HL-60 (cell line): ENCODE measurements at regions not wholly inside any gene's neighbourhood (a gene's known extent, or its start where the extent isn't known, plus 50 kb on each side); places are given as distances from the start of the nearest gene placed in this dataset.

Experiments
- DNase-seq, 2 experiments: peaks; one replicate each; pipeline ENCODE4 v3.0.0-alpha.2; 2010 to 2020; ENCODE audit warnings: low read depth in 1 of 2, low spot score in 1 of 2
- H3K27ac ChIP-seq: fragments of 250-450 bp; sonication (Bioruptor Pico); replicated peaks from 2 replicates; pipeline ENCODE4 v1.5.1; 2020; ENCODE audit warnings: mild to moderate bottlenecking, moderate library complexity
- H3K27me3 ChIP-seq: fragments of 250-450 bp; sonication (Bioruptor Pico); 2 replicates; pipeline ENCODE4 v1.5.1; 2021; ENCODE audit warnings: mild to moderate bottlenecking, moderate library complexity; ENCODE audit not compliant: insufficient read depth, poor library complexity, severe bottlenecking
- H3K4me3 ChIP-seq: replicated peaks from 2 replicates; pipeline ENCODE4 v1.5.1; 2011; ENCODE audit warnings: mild to moderate bottlenecking, control low read depth, low read length; ENCODE audit not compliant: insufficient read depth
- CTCF ChIP-seq: IDR thresholded peaks from one replicate; pipeline ENCODE4 v1.5.1; 2011; ENCODE audit warnings: low read length, control low read depth, inconsistent platforms; ENCODE audit not compliant: insufficient read depth
- GABPA ChIP-seq: IDR thresholded peaks from 2 replicates; pipeline ENCODE4 v1.6.1; 2012; ENCODE audit warnings: low read depth
- POLR2AphosphoS5 ChIP-seq: IDR thresholded peaks from 2 replicates; pipeline ENCODE4 v1.6.1; 2012; ENCODE audit warnings: low read depth
- SPI1 ChIP-seq: IDR thresholded peaks from 2 replicates; pipeline ENCODE4 v1.6.1; 2012; ENCODE audit warnings: low read depth, mild to moderate bottlenecking, borderline replicate concordance
- TF ChIP-seq, protein P1 (sequence below): IDR thresholded peaks from 2 replicates; pipeline ENCODE4 v1.6.1; 2012; ENCODE audit warnings: low read depth; ENCODE audit not compliant: insufficient replicate concordance

DNA sequence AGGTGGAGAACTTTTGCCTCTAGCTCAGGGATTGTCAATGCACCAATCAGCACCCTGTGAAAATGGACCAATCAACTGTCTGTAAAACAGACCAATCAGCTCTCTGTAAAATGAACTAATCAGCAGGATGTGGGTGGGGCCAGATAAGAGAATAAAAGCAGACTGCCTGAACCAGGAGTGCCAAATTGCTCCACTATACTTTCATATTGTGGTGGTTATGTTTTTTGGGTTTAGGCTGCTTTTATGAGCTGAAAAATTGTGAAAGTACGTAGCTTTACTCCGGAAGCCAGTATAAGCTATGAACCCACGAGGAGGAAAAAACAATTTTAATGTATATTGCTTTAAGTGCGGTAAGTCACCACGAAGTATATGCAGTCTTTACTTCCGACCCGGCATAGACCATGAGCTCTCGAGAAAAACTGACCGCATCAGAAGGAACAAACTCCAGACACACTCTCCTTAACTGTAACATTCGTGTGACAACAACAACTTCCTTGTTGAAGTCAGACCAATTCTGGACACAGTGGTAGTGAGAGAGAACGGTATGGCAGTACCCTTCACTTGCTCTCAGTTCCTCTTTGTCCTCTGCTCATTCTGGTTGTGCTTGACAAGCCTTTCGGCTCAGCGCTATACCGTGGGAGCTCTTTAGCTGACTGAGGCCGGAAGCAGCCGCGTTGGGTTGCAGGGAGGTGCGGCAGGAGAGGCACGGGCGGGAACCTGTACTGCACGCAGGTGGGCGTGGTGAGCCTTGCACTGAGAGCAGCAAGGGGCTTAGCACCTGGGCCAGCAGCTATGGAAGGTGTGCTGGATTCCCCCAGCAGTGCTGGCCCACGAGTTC, 81.9 kb upstream of the E2F3 start:
- DNase-seq: peak; percentile 91 to 92
- Histone ChIP-seq H3K27me3 (no peaks in the 10 kb centered on the region), H3K27ac (peak overlapping the region; percentile 84), H3K4me3 (peak overlapping the region; percentile 23)
- TF ChIP-seq POLR2AphosphoS5 (peak; percentile 81), SPI1 (peak; percentile 90), CTCF (no peak), GABPA (no peak)
- TF ChIP-seq, protein P1, sequence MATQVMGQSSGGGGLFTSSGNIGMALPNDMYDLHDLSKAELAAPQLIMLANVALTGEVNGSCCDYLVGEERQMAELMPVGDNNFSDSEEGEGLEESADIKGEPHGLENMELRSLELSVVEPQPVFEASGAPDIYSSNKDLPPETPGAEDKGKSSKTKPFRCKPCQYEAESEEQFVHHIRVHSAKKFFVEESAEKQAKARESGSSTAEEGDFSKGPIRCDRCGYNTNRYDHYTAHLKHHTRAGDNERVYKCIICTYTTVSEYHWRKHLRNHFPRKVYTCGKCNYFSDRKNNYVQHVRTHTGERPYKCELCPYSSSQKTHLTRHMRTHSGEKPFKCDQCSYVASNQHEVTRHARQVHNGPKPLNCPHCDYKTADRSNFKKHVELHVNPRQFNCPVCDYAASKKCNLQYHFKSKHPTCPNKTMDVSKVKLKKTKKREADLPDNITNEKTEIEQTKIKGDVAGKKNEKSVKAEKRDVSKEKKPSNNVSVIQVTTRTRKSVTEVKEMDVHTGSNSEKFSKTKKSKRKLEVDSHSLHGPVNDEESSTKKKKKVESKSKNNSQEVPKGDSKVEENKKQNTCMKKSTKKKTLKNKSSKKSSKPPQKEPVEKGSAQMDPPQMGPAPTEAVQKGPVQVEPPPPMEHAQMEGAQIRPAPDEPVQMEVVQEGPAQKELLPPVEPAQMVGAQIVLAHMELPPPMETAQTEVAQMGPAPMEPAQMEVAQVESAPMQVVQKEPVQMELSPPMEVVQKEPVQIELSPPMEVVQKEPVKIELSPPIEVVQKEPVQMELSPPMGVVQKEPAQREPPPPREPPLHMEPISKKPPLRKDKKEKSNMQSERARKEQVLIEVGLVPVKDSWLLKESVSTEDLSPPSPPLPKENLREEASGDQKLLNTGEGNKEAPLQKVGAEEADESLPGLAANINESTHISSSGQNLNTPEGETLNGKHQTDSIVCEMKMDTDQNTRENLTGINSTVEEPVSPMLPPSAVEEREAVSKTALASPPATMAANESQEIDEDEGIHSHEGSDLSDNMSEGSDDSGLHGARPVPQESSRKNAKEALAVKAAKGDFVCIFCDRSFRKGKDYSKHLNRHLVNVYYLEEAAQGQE: no peak

GRCh38 chr6:20325641-20326421, 75.8 kb upstream of the E2F3 start:
- peak in 1 of 2 experiments; percentile 59 for DNase-seq
- no peak for TF ChIP-seq CTCF
- TF ChIP-seq, protein P1: no peak
- TF ChIP-seq POLR2AphosphoS5: no peak
- Histone ChIP-seq H3K27me3 (no peaks in the 10 kb centered on the region), H3K4me3 (no peak overlapping the region), H3K27ac (peak overlapping the region; percentile 17; the same call in 1 of the 2 replicates)

DNA sequence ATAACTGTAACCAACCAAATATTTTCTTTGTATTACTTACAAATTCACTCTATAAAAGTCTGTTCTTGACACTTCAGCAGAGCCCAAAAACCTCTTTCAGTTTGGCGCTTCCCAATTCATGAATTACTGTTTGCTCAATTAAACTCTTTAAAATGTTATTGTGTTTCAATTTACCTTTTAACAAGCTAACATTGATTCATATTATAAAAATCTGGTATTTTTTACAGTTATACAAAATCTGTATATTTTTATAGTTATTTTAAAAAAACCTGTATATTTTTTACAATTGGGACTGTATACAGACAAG, 75.3 kb upstream of the E2F3 start:
- TF ChIP-seq GABPA (no peak), SPI1 (no peak), POLR2AphosphoS5 (no peak), CTCF (no peak)
- TF ChIP-seq, protein P1: no peak

More for the DNA sequence above, 75.3 kb upstream of the E2F3 start:
- no peak for DNase-seq
- Histone ChIP-seq H3K27ac (peak overlapping the region; percentile 17; the same call in 1 of the 2 replicates), H3K4me3 (no peak overlapping the region), H3K27me3 (no peaks in the 10 kb centered on the region)
